ENCODE measurements at regions not wholly inside any gene's neighbourhood (a gene's known extent, or its start where the extent isn't known, plus 50 kb on each side); places are given as distances from the start of the nearest gene placed in this dataset.
"Not testable (repeated sequence)": the region's sequence is repeated elsewhere in the genome, so short reads cannot be mapped to it uniquely, and the experiment has no call there.

- no peak for DNase-seq (ENCODE audit: low spot score)
These were observed 49.8 kb downstream of the ABCC12 start for GRCh38 chr16:48105976-48106375.

GRCh38 chr16:48105456-48105855, 50.3 kb downstream of the ABCC12 start:
- no peak for DNase-seq (ENCODE audit: low spot score)

DNA sequence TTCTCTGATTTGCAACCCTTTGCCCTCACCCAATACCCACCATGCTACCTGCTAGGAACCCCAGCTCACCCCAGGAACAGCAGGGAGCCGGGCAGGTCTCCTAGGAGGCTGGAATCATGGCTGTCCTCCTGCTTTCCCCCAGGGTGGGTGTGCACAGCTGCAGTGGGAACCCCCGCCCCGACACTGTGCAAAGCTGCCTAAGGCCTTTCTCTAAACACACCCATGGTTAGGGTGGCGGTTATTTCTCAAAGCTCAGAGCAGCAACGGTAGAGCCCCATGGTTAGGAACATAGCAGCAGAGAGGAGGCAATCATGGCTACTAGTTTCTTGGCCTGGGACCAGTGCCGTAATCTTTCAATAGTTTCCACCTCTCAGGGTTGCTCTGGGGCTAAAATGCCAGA, 52.2 kb downstream of the ABCC12 start:
- no peak for DNase-seq (ENCODE audit: low spot score)

DNA sequence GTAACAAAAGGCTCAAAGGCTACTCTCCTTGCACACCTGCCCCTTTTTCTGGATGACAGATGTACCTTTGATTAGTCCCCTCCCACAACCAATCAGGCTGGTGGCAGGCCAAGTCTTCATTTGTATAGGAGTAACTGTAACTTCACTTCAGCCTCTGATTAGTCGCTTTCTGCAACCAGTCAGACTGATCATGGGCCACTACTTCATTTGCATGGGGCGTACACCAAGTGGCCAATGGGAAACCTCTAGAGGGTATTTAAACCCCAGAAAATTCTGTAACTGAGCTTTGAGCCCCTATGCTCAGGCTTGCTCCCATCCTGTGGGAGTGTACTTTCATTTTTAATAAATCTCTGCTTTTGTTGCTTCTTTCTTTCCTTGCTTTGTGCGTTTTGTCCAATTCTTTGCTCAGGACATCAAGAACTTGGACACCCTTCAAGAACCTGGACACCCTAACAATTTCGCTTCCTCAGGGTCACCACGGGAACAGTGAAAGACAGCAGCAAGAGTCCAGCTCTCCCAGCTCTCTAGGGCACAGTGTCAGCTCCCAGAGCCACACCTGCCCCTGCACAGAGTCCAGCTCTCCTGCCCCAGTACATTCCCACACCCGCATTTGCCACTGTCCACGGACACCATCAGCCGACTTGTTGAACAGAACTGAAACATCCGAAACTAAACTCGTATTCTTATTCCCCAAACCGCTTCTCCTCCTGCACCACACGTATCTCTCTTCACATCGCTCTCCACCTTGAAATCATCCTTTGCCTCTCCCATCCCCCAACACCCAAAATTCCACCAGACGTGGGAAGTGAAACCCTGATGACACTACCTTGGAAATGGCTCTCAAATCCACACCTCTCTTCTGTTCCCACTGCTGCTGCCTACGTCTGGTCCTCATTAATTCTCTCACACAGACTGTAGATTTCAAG, 53.4 kb downstream of the ABCC12 start:
- no peak for DNase-seq (ENCODE audit: low spot score)

DNA sequence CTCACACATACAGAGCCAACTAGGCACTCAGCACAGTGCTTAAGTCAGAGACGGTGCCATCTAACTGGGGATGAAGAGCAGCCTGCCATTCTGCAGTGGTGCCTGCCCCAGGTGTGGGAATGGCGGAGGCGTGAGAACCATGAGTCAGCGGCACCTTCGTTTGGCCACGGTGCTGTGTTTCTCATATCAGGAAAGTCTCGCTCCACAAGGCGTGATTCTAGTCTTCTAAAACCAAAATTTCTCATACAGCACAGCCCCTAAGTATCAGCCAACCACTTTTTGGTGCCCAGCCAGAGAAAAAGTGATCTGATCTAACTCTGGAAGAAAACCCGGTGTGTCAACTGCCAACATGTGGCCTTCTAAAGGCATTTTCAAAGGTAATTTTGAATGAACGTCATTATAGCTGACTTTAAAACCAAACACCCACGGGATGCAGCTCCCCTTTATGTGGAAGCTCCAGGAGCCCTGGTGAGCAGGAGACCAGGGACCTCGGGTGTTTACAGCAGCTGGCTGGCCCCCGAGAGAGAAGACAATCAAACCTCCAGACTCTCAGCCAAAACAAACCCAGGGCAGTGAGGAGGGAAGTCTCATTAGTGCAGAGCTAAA, 54.6 kb downstream of the ABCC12 start:
- no peak for DNase-seq (ENCODE audit: low spot score)

- no peak for DNase-seq (ENCODE audit: low spot score)
These were observed 56.3 kb downstream of the ABCC12 start for GRCh38 chr16:48099455-48099854.

DNA sequence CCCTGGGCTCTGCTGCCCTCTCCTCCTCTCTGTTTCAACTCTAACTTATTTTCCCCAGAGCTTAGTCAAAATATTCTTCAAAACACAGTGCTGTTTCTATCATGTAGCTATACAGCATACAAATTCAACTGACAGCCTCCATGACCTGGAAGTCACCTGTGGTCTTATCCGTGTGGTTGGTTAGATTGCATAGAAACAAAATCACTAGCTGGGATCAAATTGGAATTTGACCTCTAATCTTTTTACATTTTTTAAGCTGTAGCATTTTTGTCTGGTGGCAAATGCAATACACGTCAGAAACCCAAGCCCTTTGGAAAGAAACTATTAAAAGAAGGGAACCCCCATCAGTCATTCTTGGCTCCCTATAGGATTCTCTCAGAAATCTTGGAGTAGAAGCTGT, 57.3 kb downstream of the ABCC12 start:
- DNase-seq (ENCODE audit: low spot score) = no peak

GRCh38 chr16:48091117-48091516, 64.7 kb downstream of the ABCC12 start:
- no peak for DNase-seq (ENCODE audit: low spot score)

DNA sequence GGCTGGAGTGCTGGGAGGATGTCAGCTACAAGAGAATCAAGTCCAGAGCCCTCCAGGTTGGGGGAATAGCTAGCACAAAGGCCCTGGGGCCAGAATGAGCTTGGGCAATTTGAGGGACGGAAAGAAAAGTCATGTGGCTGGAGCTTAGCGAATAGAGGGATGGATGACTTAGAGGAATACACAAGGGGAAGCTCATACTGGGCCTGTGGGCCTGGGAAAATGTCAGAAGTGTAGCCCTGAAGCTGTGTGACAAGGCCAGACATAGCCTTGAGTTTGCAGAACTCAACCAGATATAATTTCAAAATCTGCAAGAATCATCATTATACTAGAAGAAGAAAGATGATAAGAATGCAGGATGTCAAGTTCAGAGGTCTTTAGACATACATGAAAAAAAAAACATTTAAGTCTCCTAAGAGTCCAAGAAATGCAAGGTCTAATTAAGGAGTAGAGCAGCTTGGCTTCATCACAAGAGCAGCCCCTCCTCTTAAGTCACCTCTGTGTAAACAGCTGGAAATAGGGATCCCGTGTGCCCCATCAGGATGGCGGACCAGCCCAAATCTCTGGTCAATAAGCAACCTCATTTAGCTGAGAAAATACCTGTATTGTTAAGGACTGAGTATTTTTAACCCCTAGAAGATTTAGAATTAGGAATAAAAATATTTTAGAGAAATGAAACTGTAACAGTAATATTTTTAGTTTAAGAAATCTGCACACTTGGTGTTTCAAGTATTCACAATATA, 66.6 kb downstream of the ABCC12 start:
- no peak for DNase-seq (ENCODE audit: low spot score)

DNA sequence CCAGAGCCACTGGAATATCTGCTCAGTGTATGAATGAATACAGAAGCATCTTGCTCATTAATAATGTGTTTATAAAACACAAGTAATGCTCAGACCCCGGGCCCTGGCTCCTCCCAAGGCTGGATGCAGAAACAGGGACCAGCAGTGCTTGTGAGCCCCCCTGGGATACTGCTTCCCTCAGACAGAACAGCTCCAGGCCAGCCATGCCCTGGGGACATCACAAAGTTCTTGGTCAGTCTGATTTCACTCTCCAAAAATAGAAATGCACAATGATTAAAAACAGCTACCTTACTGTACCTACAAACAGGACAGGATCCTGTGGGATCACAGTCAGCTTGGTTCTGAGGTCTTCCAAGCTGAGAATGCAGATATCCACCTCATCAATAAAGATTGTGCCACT, 68.2 kb downstream of the ABCC12 start:
- no peak for DNase-seq (ENCODE audit: low spot score)

DNA sequence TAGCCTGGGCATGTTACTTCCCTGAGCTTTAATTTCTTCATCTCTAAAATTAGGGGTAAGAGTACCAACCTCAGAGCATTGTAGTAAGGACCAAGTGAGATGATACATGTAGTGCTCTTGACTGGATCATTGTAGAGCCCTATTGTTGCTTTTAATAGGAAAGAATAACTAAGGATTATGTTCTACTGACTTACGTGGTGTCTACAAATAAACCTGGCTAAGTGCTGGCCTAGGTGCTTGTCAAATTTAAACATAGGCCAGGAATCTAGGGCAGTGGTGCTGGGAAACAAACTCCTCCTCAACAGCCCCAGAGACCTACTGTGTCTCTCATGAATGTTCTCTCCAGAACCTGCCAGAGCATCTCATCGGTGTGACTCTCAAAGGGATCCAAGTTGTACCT, 69.4 kb downstream of the ABCC12 start:
- no peak for DNase-seq (ENCODE audit: low spot score)

- no peak for DNase-seq (ENCODE audit: low spot score)
These were observed 70.1 kb downstream of the ABCC12 start for GRCh38 chr16:48085729-48086128.

GRCh38 chr16:48084826-48085225, 71.0 kb downstream of the ABCC12 start:
- DNase-seq (ENCODE audit: low spot score) = no peak

DNA sequence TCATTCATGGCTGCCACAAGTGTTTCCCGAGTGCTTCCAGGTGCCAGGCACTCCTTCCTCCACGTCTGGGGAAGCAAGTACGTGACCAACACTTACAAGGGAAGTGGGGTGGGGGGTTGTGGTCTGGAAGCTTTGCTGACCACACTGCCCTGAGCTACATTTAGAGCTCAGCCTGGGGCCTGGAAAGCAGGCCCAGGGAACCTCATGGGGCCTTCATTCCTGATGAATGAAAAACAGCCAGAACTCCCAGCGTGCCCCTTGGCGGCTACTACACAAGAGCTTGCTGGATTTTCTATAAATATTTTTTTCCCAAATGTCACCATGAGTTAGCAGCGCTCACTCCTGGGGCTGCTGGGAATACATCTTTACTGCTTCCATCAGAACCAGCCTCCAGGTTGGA, 73.3 kb downstream of the ABCC12 start:
- no peak for DNase-seq (ENCODE audit: low spot score)

DNA sequence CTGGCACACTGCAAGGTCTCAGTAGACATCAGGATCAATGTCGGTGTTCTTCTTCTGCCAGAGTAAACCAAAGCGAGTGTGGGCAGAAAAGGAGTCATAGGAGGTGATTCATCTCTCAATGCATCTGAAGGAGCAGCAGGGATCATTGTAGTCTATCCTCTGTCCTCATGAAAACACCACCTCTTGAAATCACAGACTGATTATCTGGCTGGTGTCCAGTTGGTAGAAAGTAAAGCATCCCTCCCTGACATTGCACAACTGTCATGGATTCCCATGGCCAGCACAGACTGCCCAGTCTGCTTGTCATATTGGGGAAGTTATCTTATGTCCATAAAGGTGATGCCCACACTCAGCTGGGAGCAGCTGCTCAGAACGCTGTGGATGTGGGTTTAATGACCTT, 74.1 kb downstream of the ABCC12 start:
- DNase-seq (ENCODE audit: low spot score) = no peak

GRCh38 chr16:48076455-48077012, 79.3 kb downstream of the ABCC12 start:
- no peak for DNase-seq (ENCODE audit: low spot score)

DNA sequence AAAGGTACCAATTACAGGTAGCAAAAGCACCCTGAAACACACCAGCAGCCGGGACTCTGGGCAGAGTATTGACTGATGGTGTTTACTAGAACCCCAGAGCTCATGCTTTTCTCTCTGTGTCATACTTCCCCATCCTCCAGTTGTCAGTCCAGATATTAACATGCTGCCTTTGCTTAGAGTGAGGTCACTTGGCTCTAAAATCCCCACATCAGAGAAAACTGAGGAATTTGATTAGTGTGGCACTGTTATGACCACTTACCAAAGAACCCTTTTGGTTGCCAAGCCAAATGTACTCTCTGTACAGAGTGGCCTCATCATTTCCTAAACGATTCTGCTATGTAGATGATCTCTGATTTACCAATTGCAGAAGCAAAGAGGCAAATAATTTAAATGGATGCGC, 80.4 kb downstream of the ABCC12 start:
- no peak for DNase-seq (ENCODE audit: low spot score)

DNA sequence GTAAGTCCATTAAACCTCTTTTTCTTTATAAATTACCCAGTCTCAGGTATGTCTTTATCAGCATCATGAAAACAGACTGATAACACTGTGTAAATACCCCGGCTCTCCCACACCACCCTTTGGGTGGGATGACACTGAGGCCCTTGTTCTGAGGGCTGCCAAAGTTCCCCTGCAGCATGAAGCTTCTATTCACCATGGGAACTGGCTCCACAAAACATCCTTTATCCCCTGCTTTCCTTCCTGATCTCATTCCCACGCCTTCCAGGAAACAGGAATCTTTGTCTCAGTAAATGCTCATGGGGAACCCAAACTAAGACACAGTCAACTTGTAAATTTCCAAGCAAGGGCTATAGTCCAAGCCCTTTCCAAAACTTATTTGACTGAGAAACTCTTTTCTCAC, 88.4 kb downstream of the ABCC12 start:
- no peak for DNase-seq (ENCODE audit: low spot score)

DNA sequence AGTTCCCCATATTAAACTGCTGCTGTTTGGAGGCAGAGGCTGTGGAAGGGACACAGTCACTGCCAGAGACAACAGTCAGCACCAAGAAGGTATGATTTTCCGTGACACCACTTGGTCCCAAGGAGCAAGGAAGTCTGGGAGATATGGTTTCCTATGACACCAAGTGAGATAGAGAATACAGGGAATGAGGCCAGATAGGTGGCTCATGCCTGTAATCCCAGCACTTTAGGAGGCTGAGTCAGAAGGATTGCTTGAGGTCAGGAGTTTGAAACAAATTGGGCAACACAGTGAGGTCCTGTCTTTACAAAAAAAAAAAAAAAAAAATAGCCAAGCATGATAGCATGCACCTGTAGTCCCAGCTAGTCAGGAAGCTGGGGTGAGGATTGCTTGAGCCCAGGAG, 90.8 kb downstream of the ABCC12 start:
- DNase-seq (ENCODE audit: low spot score) = no peak

DNA sequence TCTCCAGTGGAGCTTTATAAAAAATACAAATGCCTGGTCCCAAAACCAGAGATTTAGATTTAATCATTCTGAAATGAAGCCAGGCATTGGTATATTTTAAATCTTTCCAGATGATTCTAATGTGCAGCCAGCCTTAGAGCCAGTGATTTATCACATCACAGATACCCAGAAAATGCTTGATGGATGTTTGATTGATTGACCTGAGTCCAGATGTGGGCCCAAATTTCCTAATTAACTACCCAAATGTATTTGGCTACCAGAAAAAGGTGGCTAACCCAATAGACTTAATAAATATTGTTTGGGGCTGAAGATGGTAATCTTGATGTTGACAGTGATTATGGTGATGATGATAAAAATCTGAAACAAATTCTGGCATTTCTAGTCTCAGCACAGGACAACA, 93.1 kb downstream of the ABCC12 start:
- DNase-seq (ENCODE audit: low spot score) = no peak

DNA sequence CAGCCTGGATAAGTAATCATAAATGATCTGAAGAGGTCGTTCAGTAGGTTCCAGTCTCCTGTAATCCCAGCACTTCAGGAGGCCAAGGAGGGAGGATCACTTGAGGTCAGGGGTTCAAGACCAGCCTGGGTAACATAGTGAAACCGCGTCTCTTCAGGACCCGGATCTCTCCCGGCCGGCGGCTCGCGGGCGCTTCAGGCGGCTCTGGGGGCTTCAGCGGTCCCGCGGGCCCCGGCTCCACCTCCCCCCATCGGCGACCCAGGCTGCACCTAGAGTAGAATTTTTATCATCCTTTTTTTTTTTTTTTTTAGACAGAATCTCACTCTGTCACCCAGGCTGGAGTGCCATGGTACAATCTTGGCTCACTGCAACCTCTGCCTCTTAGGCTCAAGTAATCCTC, 95.9 kb downstream of the ABCC12 start:
- no peak for DNase-seq (ENCODE audit: low spot score)

DNA sequence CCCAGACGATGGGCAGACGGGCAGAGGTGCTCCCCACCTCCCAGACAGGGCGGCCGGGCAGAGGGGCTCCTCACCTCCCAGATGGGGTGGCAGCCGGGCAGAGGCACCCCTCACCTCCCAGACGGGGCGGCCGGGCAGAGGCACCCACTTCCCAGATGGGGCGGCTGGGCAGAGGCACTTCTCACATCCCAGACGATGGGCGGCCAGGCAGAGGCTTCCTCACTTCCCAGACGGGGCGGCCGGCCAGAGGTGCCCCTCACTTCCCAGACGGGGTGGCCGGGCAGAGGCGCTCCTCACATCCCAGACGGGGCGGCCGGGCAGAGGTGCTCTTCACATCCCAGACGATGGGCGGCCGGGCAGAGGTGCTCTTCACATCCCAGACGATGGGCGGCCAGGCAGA, 96.6 kb downstream of the ABCC12 start:
- DNase-seq (ENCODE audit: low spot score) = not testable (repeated sequence)

- DNase-seq (ENCODE audit: low spot score) = no peak
These were observed 98.7 kb downstream of the ABCC12 start for GRCh38 chr16:48057048-48057447.

Measured in HuH-7.5 (cell line).